H9 (cell line): ENCODE measurements at regions not wholly inside any gene's neighbourhood (a gene's known extent, or its start where the extent isn't known, plus 50 kb on each side); places are given as distances from the start of the nearest gene placed in this dataset.

Source experiments
- DNase-seq: peaks from one replicate; pipeline ENCODE4 v3.0.0-alpha.2; 2017
- H2AFZ ChIP-seq: one replicate; pipeline ENCODE4 v1.6.1; 2013; ENCODE audit warnings: mild to moderate bottlenecking, low read length, control low read depth, moderate library complexity
- H2AK5ac ChIP-seq: 2 replicates; pipeline ENCODE4 v1.6.1; 2013; ENCODE audit warnings: low read length, control low read depth, mixed read lengths; ENCODE audit not compliant: insufficient read length
- H2BK120ac ChIP-seq: one replicate; pipeline ENCODE4 v1.6.1; 2013; ENCODE audit warnings: low read depth, mild to moderate bottlenecking, low read length, control low read depth, inconsistent platforms; ENCODE audit not compliant: poor library complexity, severe bottlenecking
- H2BK12ac ChIP-seq: 2 replicates; pipeline ENCODE4 v1.6.1; 2013; ENCODE audit warnings: low read length, control low read depth, mixed read lengths, low read depth; ENCODE audit not compliant: insufficient read length
- H2BK15ac ChIP-seq: 2 replicates; pipeline ENCODE4 v1.6.1; 2013; ENCODE audit warnings: low read depth, low read length, control low read depth
- H2BK20ac ChIP-seq: one replicate; pipeline ENCODE4 v1.6.1; 2013; ENCODE audit warnings: low read depth, mild to moderate bottlenecking, low read length, control low read depth, inconsistent platforms; ENCODE audit not compliant: poor library complexity, severe bottlenecking
- H2BK5ac ChIP-seq: 2 replicates; pipeline ENCODE4 v1.6.1; 2013; ENCODE audit warnings: low read length, control low read depth, mixed read lengths; ENCODE audit not compliant: insufficient read length
- H3K14ac ChIP-seq: 2 replicates; pipeline ENCODE4 v1.6.1; 2013; ENCODE audit warnings: low read length, control low read depth; ENCODE audit not compliant: insufficient read depth
- H3K18ac ChIP-seq: 2 replicates; pipeline ENCODE4 v1.6.1; 2013; ENCODE audit warnings: low read depth, mild to moderate bottlenecking, mixed read lengths, low read length, control low read depth; ENCODE audit not compliant: insufficient read length
- H3K23ac ChIP-seq: 2 replicates; pipeline ENCODE4 v1.6.1; 2013; ENCODE audit warnings: low read length, control low read depth, mixed read lengths, low read depth; ENCODE audit not compliant: insufficient read length
- H3K23me2 ChIP-seq: 2 replicates; pipeline ENCODE4 v1.6.1; 2013; ENCODE audit warnings: low read depth, mild to moderate bottlenecking, mixed read lengths, low read length, control low read depth; ENCODE audit not compliant: insufficient read length, poor library complexity, severe bottlenecking
- H3K27ac ChIP-seq: 2 replicates; pipeline ENCODE4 v1.5.1; 2013; ENCODE audit warnings: low read length, control low read depth, mixed read lengths, low read depth; ENCODE audit not compliant: insufficient read length
- H3K27me3 ChIP-seq: 2 replicates; pipeline ENCODE4 v1.6.1; 2013; ENCODE audit warnings: low read length, control low read depth, inconsistent platforms; ENCODE audit not compliant: insufficient read depth
- H3K4ac ChIP-seq: 2 replicates; pipeline ENCODE4 v1.6.1; 2013; ENCODE audit warnings: low read depth, mild to moderate bottlenecking, control low read depth, inconsistent platforms, low read length, moderate library complexity
- H3K4me1 ChIP-seq: 2 replicates; pipeline ENCODE4 v1.6.1; 2013; ENCODE audit warnings: low read length, control low read depth, inconsistent platforms; ENCODE audit not compliant: insufficient read depth
- H3K4me2 ChIP-seq: 2 replicates; pipeline ENCODE4 v1.6.1; 2013; ENCODE audit warnings: low read length, control low read depth, mixed read lengths; ENCODE audit not compliant: insufficient read length, insufficient read depth
- H3K56ac ChIP-seq: 2 replicates; pipeline ENCODE4 v1.6.1; 2013; ENCODE audit warnings: low read depth, mild to moderate bottlenecking, mixed read lengths, low read length, control low read depth; ENCODE audit not compliant: insufficient read length
- H3K79me1 ChIP-seq: 2 replicates; pipeline ENCODE4 v1.6.1; 2013; ENCODE audit warnings: low read depth, mild to moderate bottlenecking, moderate library complexity, low read length, control low read depth, inconsistent platforms; ENCODE audit not compliant: insufficient read depth, poor library complexity, severe bottlenecking
- H3K79me2 ChIP-seq: 2 replicates; pipeline ENCODE4 v1.6.1; 2013; ENCODE audit warnings: low read length, control low read depth, inconsistent platforms; ENCODE audit not compliant: insufficient read depth
- H3K9ac ChIP-seq: 2 replicates; pipeline ENCODE4 v1.6.1; 2013; ENCODE audit warnings: low read length, control low read depth, mixed read lengths; ENCODE audit not compliant: insufficient read length; ENCODE audit errors: extremely low read depth
- H3K9me3 ChIP-seq: one replicate; pipeline ENCODE4 v1.6.1; 2013; ENCODE audit warnings: low read depth, low read length, inconsistent platforms; ENCODE audit not compliant: control insufficient read depth
- H3T11ph ChIP-seq: one replicate; pipeline ENCODE4 v1.6.1; 2013; ENCODE audit warnings: mild to moderate bottlenecking, low read length, control low read depth, inconsistent platforms
- H4K20me1 ChIP-seq: one replicate; pipeline ENCODE4 v1.6.1; 2013; ENCODE audit not compliant: control insufficient read depth, insufficient read length, insufficient read depth
- H4K5ac ChIP-seq: 2 replicates; pipeline ENCODE4 v1.6.1; 2013; ENCODE audit warnings: low read depth, mild to moderate bottlenecking, mixed read lengths, low read length, control low read depth; ENCODE audit not compliant: insufficient read length
- H4K8ac ChIP-seq: replicated peaks from 2 replicates; pipeline ENCODE4 v1.6.1; 2013; ENCODE audit warnings: low read length, control low read depth, mixed read lengths, low read depth; ENCODE audit not compliant: insufficient read length
- H4K91ac ChIP-seq: 2 replicates; pipeline ENCODE4 v1.6.1; 2013; ENCODE audit warnings: low read depth, mild to moderate bottlenecking, moderate library complexity, mixed read lengths, low read length, control low read depth; ENCODE audit not compliant: insufficient read length
- H3K27ac Mint-ChIP-seq, 3 experiments: 2 replicates in 2 of 3; 3 replicates in 1 of 3; pipeline ENCODE4 v1.8.0; 2020 to 2021; ENCODE audit warnings: mixed read lengths in 3 of 3, mild to moderate bottlenecking in 1 of 3, moderate library complexity in 1 of 3
- H3K27me3 Mint-ChIP-seq: 2 replicates; pipeline ENCODE4 v1.8.0; 2021; ENCODE audit warnings: low read depth, mild to moderate bottlenecking, moderate library complexity, mixed read lengths
- H3K36me3 Mint-ChIP-seq, 3 experiments: 2 replicates in 2 of 3; 3 replicates in 1 of 3; pipeline ENCODE4 v1.8.0; 2020 to 2021; ENCODE audit warnings: low read depth in 3 of 3, mixed read lengths in 3 of 3; ENCODE audit not compliant: insufficient read depth in 1 of 3
- H3K4me1 Mint-ChIP-seq, 2 experiments: 2 replicates each; pipeline ENCODE4 v1.8.0; 2020; ENCODE audit warnings: mixed read lengths in 2 of 2
- H3K4me3 Mint-ChIP-seq, 2 experiments: 2 replicates in 1 of 2; 3 replicates in 1 of 2; pipeline ENCODE4 v1.8.0; 2020 to 2021; ENCODE audit warnings: mild to moderate bottlenecking in 2 of 2, mixed read lengths in 2 of 2, moderate library complexity in 1 of 2
- H3K9me3 Mint-ChIP-seq, 2 experiments: 2 replicates in 1 of 2; 3 replicates in 1 of 2; pipeline ENCODE4 v1.8.0; 2020; ENCODE audit warnings: mild to moderate bottlenecking in 2 of 2, mixed read lengths in 2 of 2, moderate library complexity in 1 of 2
- CTCF ChIP-seq: fragments of 200-600 bp; sonication (generic); conservative IDR thresholded peaks from 3 replicates; pipeline ENCODE4 v1.8.0; 2021; ENCODE audit warnings: antibody characterized with exemption, mild to moderate bottlenecking
- WGBS: extraction: QIAGEN DNeasy Blood & Tissue Kit; methylation state at CpG from one replicate; pipeline ENCODE4 v1.1.7; 2013; ENCODE audit warnings: missing lambda C conversion rate, low lambda C conversion rate, mixed read lengths; ENCODE audit not compliant: insufficient read length; ENCODE audit errors: extremely low coverage; 5-methylcytosine and 5-hydroxymethylcytosine counted together

GRCh38 chr5:170439223-170439943 lies 50.2 kb upstream of the KCNMB1 start:
- Histone ChIP-seq H2AK5ac (no peak overlapping the region), H2BK120ac (no peak overlapping the region), H4K8ac (no peak overlapping the region), H3K18ac (no peak overlapping the region), H3K23me2 (no peaks in the 10 kb centered on the region), H2BK5ac (no peak overlapping the region), H2BK12ac (no peak overlapping the region), H4K20me1 (no peaks in the 10 kb centered on the region), H3K14ac (no peak overlapping the region; the same call in 1 of the 2 replicates), H2BK15ac (no peak overlapping the region), H2BK20ac (no peak overlapping the region), H3K27me3 (no peaks in the 10 kb centered on the region), H3K9ac (no peak overlapping the region), H3K4me1 (no peaks in the 10 kb centered on the region; the same call in 1 of the 2 replicates), H3K27ac (no peak overlapping the region), H4K91ac (no peak overlapping the region), H3T11ph (no peak overlapping the region), H3K79me2 (no peaks in the 10 kb centered on the region), H2AFZ (no peak overlapping the region), H3K79me1 (no peaks in the 10 kb centered on the region), H3K4me2 (no peak overlapping the region), H3K23ac (no peak overlapping the region), H3K4ac (no peak overlapping the region), H3K9me3 (no peaks in the 10 kb centered on the region), H4K5ac (no peak overlapping the region), H3K56ac (no peak overlapping the region)
- no peak overlapping the region for H3K4me3 Mint-ChIP-seq
- H3K4me1 Mint-ChIP-seq, result peaks cover 26 to 39% of the 10 kb centered on the region in 2 experiments
- WGBS, result no CpG with 5 or more reads among the region's 15 CpGs
- peaks cover 2% of the 10 kb centered on the region; the same call in 1 of the 2 replicates for H3K27me3 Mint-ChIP-seq
- DNase-seq, result peak; percentile 27
- H3K9me3 Mint-ChIP-seq, result no peaks in the 10 kb centered on the region
- TF ChIP-seq CTCF, result no peak
- no peak overlapping the region for H3K27ac Mint-ChIP-seq
- H3K36me3 Mint-ChIP-seq, result no peaks in the 10 kb centered on the region
